ENCODE measurements at regions not wholly inside any gene's neighbourhood (a gene's known extent, or its start where the extent isn't known, plus 50 kb on each side); places are given as distances from the start of the nearest gene placed in this dataset.

DNA sequence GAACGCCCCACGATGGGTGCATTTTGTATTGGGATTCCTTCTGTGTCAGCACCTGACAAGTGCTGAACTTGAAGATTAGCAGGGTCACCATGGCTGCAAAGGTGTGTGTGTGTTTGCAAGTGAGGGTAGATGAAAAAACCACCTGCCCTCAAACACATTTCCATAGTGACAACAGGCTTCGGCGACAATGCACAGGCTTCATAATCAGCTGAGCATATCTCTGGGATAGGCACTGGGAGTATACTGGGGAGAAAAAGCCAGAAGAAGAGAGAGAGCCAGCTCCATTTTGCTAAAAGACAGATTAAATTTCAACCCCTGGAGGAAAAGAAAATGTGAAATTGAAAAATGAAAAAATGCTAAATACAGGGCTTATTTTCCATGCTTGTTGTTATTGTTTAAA is 656.1 kb downstream of the INHBA start:
- H3K23me2 ChIP-seq (ENCODE audit: insufficient read length, low read depth, low read length, poor library complexity, severe bottlenecking): no peaks in the 10 kb centered on the region
- no peak overlapping the region for H3K14ac ChIP-seq (ENCODE audit: insufficient read depth, low read length)
- H4K8ac ChIP-seq (replicated peaks; ENCODE audit: insufficient read length, low read depth, low read length): no peak overlapping the region
- no peak overlapping the region for H2AFZ ChIP-seq (ENCODE audit: low read length)
- H3T11ph ChIP-seq (ENCODE audit: low read length): no peak overlapping the region
- no peak overlapping the region for H4K5ac ChIP-seq (ENCODE audit: insufficient read length, low read depth, low read length)
- no peak overlapping the region for H3K4me3 Mint-ChIP-seq
- no peak overlapping the region for H3K27ac Mint-ChIP-seq
- no peak overlapping the region for H3K9ac ChIP-seq (ENCODE audit: extremely low read depth, insufficient read length, low read length)
- no peak overlapping the region for H3K18ac ChIP-seq (ENCODE audit: insufficient read length, low read depth, low read length)
- no peak overlapping the region for H3K4me2 ChIP-seq (ENCODE audit: insufficient read depth, insufficient read length, low read length)
- H2BK5ac ChIP-seq (ENCODE audit: insufficient read length, low read length): no peak overlapping the region
- no peak overlapping the region for H2BK20ac ChIP-seq (ENCODE audit: low read depth, low read length, poor library complexity, severe bottlenecking)
- no peak overlapping the region for H3K56ac ChIP-seq (ENCODE audit: insufficient read length, low read depth, low read length)
- no peak overlapping the region for H4K91ac ChIP-seq (ENCODE audit: insufficient read length, low read depth, low read length)
- H2BK12ac ChIP-seq (ENCODE audit: insufficient read length, low read depth, low read length): no peak overlapping the region
- no peak for DNase-seq
- peaks cover 3 to 4% of the 10 kb centered on the region in 2 experiments; a peak in 3 of 5 replicates for H3K9me3 Mint-ChIP-seq
- H3K36me3 Mint-ChIP-seq (ENCODE audit: insufficient read depth in 1 of 3, low read depth in 3 of 3): no peaks in the 10 kb centered on the region
- no peaks in the 10 kb centered on the region for H3K4me1 ChIP-seq (ENCODE audit: insufficient read depth, low read length)
- H3K27me3 ChIP-seq (ENCODE audit: insufficient read depth, low read length): no peaks in the 10 kb centered on the region
- H2BK120ac ChIP-seq (ENCODE audit: low read depth, low read length, poor library complexity, severe bottlenecking): no peak overlapping the region
- no peaks in the 10 kb centered on the region for H3K79me2 ChIP-seq (ENCODE audit: insufficient read depth, low read length)
- TF ChIP-seq, protein P1, sequence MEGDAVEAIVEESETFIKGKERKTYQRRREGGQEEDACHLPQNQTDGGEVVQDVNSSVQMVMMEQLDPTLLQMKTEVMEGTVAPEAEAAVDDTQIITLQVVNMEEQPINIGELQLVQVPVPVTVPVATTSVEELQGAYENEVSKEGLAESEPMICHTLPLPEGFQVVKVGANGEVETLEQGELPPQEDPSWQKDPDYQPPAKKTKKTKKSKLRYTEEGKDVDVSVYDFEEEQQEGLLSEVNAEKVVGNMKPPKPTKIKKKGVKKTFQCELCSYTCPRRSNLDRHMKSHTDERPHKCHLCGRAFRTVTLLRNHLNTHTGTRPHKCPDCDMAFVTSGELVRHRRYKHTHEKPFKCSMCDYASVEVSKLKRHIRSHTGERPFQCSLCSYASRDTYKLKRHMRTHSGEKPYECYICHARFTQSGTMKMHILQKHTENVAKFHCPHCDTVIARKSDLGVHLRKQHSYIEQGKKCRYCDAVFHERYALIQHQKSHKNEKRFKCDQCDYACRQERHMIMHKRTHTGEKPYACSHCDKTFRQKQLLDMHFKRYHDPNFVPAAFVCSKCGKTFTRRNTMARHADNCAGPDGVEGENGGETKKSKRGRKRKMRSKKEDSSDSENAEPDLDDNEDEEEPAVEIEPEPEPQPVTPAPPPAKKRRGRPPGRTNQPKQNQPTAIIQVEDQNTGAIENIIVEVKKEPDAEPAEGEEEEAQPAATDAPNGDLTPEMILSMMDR (conservative IDR thresholded peaks at IDR 0.05): no peak
- no peak overlapping the region for H2AK5ac ChIP-seq (ENCODE audit: insufficient read length, low read length)
- H2BK15ac ChIP-seq (ENCODE audit: low read depth, low read length): no peak overlapping the region
- peaks cover 7% of the 10 kb centered on the region for H3K27me3 Mint-ChIP-seq (ENCODE audit: low read depth)
- no CpG with 5 or more reads among the region's 4 CpGs for WGBS (ENCODE audit: extremely low coverage, insufficient read length, low lambda C conversion rate)
- H3K23ac ChIP-seq (ENCODE audit: insufficient read length, low read depth, low read length): no peak overlapping the region
- H3K27ac ChIP-seq (ENCODE audit: insufficient read length, low read depth, low read length): no peak overlapping the region
- H3K4me1 Mint-ChIP-seq: peaks cover 3% of the 10 kb centered on the region in 2 experiments
- H4K20me1 ChIP-seq (ENCODE audit: control insufficient read depth, insufficient read depth, insufficient read length): no peaks in the 10 kb centered on the region
- H3K9me3 ChIP-seq (ENCODE audit: control insufficient read depth, low read depth, low read length): no peaks in the 10 kb centered on the region
- H3K4ac ChIP-seq (ENCODE audit: low read depth, low read length): no peak overlapping the region
- H3K79me1 ChIP-seq (ENCODE audit: insufficient read depth, low read depth, low read length, poor library complexity, severe bottlenecking): no peaks in the 10 kb centered on the region

All from H9 (cell line).